Bronchial epithelial cell (primary cell): ENCODE measurements at regions not wholly inside any gene's neighbourhood (a gene's known extent, or its start where the extent isn't known, plus 50 kb on each side); places are given as distances from the start of the nearest gene placed in this dataset.

Experiments used
- DNase-seq: peaks from one replicate; pipeline ENCODE4 v3.0.0-alpha.2; 2010; ENCODE audit warnings: low read depth
- FAIRE-seq: peaks from 2 replicates; lab custom pipeline; 2011; peaks lifted over from hg19 to GRCh38; lab: Jason Lieb, UNC
- H3K27me3 ChIP-seq: 2 replicates; pipeline ENCODE4 v1.5.1; 2011; ENCODE audit warnings: low read length; ENCODE audit not compliant: control insufficient read depth, insufficient read depth
- H3K36me3 ChIP-seq: 2 replicates; pipeline ENCODE4 v1.5.1; 2011; ENCODE audit warnings: low read length; ENCODE audit not compliant: control insufficient read depth, insufficient read depth
- H3K4me3 ChIP-seq: 2 replicates; pipeline ENCODE4 v1.5.1; 2011; ENCODE audit warnings: mild to moderate bottlenecking, low read depth, low read length, control low read depth
- TF ChIP-seq, protein P1 (sequence below): IDR thresholded peaks from 2 replicates; pipeline ENCODE4 v1.5.1; 2011; ENCODE audit warnings: mild to moderate bottlenecking, moderate library complexity, low read length, control low read depth, inconsistent platforms; ENCODE audit not compliant: insufficient read depth, severe bottlenecking

- no peak for FAIRE-seq
- no peak overlapping the region for H3K4me3 ChIP-seq
- DNase-seq, result peak; percentile 72
- H3K36me3 ChIP-seq, result no peaks in the 10 kb centered on the region
- TF ChIP-seq, protein P1, sequence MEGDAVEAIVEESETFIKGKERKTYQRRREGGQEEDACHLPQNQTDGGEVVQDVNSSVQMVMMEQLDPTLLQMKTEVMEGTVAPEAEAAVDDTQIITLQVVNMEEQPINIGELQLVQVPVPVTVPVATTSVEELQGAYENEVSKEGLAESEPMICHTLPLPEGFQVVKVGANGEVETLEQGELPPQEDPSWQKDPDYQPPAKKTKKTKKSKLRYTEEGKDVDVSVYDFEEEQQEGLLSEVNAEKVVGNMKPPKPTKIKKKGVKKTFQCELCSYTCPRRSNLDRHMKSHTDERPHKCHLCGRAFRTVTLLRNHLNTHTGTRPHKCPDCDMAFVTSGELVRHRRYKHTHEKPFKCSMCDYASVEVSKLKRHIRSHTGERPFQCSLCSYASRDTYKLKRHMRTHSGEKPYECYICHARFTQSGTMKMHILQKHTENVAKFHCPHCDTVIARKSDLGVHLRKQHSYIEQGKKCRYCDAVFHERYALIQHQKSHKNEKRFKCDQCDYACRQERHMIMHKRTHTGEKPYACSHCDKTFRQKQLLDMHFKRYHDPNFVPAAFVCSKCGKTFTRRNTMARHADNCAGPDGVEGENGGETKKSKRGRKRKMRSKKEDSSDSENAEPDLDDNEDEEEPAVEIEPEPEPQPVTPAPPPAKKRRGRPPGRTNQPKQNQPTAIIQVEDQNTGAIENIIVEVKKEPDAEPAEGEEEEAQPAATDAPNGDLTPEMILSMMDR, result peak; percentile 70
- no peaks in the 10 kb centered on the region for H3K27me3 ChIP-seq
Measured at GRCh38 chr4:74675673-74676279, 118.5 kb downstream of the BTC start.

DNA sequence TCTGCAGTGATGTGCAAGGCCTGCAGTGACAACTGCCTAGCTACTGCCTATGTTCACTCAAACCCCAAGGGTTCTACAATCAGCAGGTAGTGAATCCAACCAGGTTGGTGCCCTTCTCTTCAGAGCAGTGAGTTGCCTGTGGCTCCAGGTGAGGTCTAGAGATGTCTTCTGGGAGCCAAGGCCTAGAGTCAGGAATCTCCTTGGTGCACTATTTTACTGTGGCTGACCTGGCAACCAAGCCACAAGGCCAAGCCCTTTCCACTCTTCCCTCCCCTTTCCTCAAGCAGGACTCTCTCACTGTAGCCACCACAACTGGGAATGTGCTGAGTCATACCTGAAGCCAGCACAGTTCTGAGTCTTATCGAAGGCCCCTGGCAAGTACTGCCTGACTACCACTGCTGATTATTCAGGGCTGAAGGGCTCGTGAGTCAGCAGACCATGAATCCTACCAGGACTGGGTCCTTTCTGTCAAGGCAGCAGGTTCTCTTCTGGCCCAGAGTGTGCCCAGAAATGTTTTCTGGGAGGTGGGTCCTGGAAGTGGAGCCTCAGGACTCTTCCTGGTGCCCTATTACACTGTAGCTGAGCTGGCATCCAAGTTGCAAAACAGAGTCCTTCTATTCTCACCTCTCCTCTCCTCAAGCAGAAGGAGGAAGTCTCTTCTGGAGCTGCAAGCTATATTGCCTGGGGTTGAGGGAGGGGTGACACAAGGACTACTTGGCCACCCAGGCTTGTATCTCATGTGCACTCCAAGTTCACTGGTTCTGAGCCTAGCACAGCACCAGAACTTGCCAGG, 111.6 kb downstream of the BTC start:
- TF ChIP-seq, protein P1, result no peak
- Histone ChIP-seq H3K4me3 (no peak overlapping the region), H3K36me3 (no peaks in the 10 kb centered on the region), H3K27me3 (no peaks in the 10 kb centered on the region)
- DNase-seq (peak; percentile 96), FAIRE-seq (peak; percentile 92)

- H3K27me3 ChIP-seq, result peaks cover 2% of the 10 kb centered on the region
- no peaks in the 10 kb centered on the region for H3K36me3 ChIP-seq
- no peak overlapping the region for H3K4me3 ChIP-seq
- DNase-seq (no peak), FAIRE-seq (no peak)
- TF ChIP-seq, protein P1, result no peak
Measured at GRCh38 chr4:74692972-74693371, 101.4 kb downstream of the BTC start.
